A673 (cell line): ENCODE measurements at regions not wholly inside any gene's neighbourhood (a gene's known extent, or its start where the extent isn't known, plus 50 kb on each side); places are given as distances from the start of the nearest gene placed in this dataset.

Experiments used
- EZH2 ChIP-seq: fragments of 200-600 bp; sonication (generic); IDR thresholded peaks from 2 replicates; pipeline ENCODE4 v1.6.1; 2017; ENCODE audit warnings: borderline replicate concordance, low read depth, mild to moderate bottlenecking, mixed read lengths, antibody characterized with exemption, low read length; ENCODE audit not compliant: poor library complexity, severe bottlenecking
- TF ChIP-seq, protein P1 (sequence below): fragments of 300-800, 200-600 bp; sonication (generic); conservative IDR thresholded peaks from 2 replicates; pipeline ENCODE4 v1.5.1; 2017; ENCODE audit warnings: low read depth, mild to moderate bottlenecking, antibody characterized with exemption, low read length, moderate library complexity, mixed read lengths

DNA sequence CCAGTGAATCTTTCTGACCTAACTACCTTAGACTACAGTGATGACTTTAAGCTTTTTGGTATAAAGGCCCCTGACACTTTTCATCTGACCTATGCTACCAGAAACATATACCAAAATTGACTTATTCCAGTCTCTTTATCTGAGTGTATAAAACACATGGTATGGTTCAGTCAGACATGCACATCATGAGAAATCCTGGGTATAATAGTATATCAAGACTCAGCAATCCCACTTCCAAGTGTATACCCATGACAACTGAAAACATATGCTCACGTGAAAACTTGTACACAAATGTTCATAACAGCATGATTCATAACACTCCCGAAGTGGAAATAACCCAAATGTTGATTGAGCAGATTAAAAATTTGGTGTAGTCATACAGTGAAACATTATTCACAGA is 70.0 kb upstream of the RPRM start:
- TF ChIP-seq, protein P1, sequence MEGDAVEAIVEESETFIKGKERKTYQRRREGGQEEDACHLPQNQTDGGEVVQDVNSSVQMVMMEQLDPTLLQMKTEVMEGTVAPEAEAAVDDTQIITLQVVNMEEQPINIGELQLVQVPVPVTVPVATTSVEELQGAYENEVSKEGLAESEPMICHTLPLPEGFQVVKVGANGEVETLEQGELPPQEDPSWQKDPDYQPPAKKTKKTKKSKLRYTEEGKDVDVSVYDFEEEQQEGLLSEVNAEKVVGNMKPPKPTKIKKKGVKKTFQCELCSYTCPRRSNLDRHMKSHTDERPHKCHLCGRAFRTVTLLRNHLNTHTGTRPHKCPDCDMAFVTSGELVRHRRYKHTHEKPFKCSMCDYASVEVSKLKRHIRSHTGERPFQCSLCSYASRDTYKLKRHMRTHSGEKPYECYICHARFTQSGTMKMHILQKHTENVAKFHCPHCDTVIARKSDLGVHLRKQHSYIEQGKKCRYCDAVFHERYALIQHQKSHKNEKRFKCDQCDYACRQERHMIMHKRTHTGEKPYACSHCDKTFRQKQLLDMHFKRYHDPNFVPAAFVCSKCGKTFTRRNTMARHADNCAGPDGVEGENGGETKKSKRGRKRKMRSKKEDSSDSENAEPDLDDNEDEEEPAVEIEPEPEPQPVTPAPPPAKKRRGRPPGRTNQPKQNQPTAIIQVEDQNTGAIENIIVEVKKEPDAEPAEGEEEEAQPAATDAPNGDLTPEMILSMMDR, result no peak
- no peak for TF ChIP-seq EZH2
